Liver (tissue), 8 donors: ENCODE measurements at regions not wholly inside any gene's neighbourhood (a gene's known extent, or its start where the extent isn't known, plus 50 kb on each side); places are given as distances from the start of the nearest gene placed in this dataset.

Experiments
- DNase-seq: peaks from one replicate; pipeline ENCODE4 v3.0.0-alpha.2; 2017; ENCODE audit warnings: low spot score
- H3K27ac ChIP-seq, 2 donors: one replicate each; pipeline ENCODE4 v1.7.0; 2013; ENCODE audit warnings: inconsistent platforms in 2 of 2, low read length in 2 of 2, control low read depth in 1 of 2, low read depth in 1 of 2, mild to moderate bottlenecking in 1 of 2
- H3K27me3 ChIP-seq, 4 donors: one replicate each; pipeline versions ENCODE4 v1.6.1 to v1.7.0; 2013; ENCODE audit warnings: low read length in 3 of 4, inconsistent platforms in 1 of 4, mild to moderate bottlenecking in 1 of 4, moderate library complexity in 1 of 4; ENCODE audit not compliant: control insufficient read depth in 4 of 4, insufficient read depth in 4 of 4
- H3K36me3 ChIP-seq, 4 donors: one replicate each; pipeline versions ENCODE4 v1.6.1 to v1.7.0; 2013; ENCODE audit warnings: low read length in 3 of 4, mild to moderate bottlenecking in 3 of 4, low read depth in 1 of 4, moderate library complexity in 1 of 4; ENCODE audit not compliant: control insufficient read depth in 4 of 4, insufficient read depth in 3 of 4
- H3K4me1 ChIP-seq, 4 donors: one replicate each; pipeline versions ENCODE4 v1.6.1 to v1.7.0; 2013; ENCODE audit warnings: low read length in 3 of 4, mild to moderate bottlenecking in 3 of 4, moderate library complexity in 1 of 4; ENCODE audit not compliant: control insufficient read depth in 4 of 4, insufficient read depth in 4 of 4
- H3K4me3 ChIP-seq, 3 donors: one replicate each; pipeline versions ENCODE4 v1.6.1 to v1.7.0; 2013; ENCODE audit warnings: low read length in 3 of 3, control low read depth in 1 of 3, low read depth in 1 of 3, mild to moderate bottlenecking in 1 of 3
- H3K9ac ChIP-seq, 2 donors: one replicate each; pipeline ENCODE4 v1.7.0; 2013; ENCODE audit warnings: low read length in 2 of 2, mild to moderate bottlenecking in 2 of 2, moderate library complexity in 2 of 2, control low read depth in 1 of 2, low read depth in 1 of 2
- H3K9me3 ChIP-seq, 4 donors: one replicate each; pipeline versions ENCODE4 v1.6.1 to v1.7.0; 2013; ENCODE audit warnings: low read length in 3 of 4; ENCODE audit not compliant: control insufficient read depth in 4 of 4
- ATF3 ChIP-seq: IDR thresholded peaks from 2 replicates; pipeline ENCODE4 v1.6.1; 2016; ENCODE audit warnings: antibody characterized with exemption
- CTCF ChIP-seq: fragments of 150-350 bp; IDR thresholded peaks from 2 replicates; pipeline ENCODE4 v1.5.1; 2017; ENCODE audit warnings: improper control_type of control experiment, low read depth, low read length; ENCODE audit not compliant: missing input control
- EGR1 ChIP-seq, 2 donors: IDR thresholded peaks; 2 replicates each; pipeline ENCODE4 v1.6.1; 2016 to 2018; ENCODE audit warnings: antibody characterized with exemption in 2 of 2, low read depth in 2 of 2
- FOXA1 ChIP-seq: IDR thresholded peaks from 2 replicates; pipeline ENCODE4 v1.6.1; 2016; ENCODE audit warnings: antibody characterized with exemption
- FOXA2 ChIP-seq: IDR thresholded peaks from 2 replicates; pipeline ENCODE4 v1.6.1; 2016; ENCODE audit warnings: antibody characterized with exemption
- GABPA ChIP-seq, 2 donors: IDR thresholded peaks in 1 of 2; conservative IDR thresholded peaks in 1 of 2; 2 replicates each; pipeline ENCODE4 v1.6.1; 2016; ENCODE audit warnings: antibody characterized with exemption in 2 of 2, mild to moderate bottlenecking in 1 of 2, moderate library complexity in 1 of 2
- HNF4A ChIP-seq, 2 donors: conservative IDR thresholded peaks; 2 replicates each; pipeline ENCODE4 v1.6.1; 2016; ENCODE audit warnings: antibody characterized with exemption in 2 of 2, mild to moderate bottlenecking in 2 of 2
- HNF4G ChIP-seq: IDR thresholded peaks from 2 replicates; pipeline ENCODE4 v1.6.1; 2016; ENCODE audit warnings: antibody characterized with exemption
- JUND ChIP-seq, 2 donors: IDR thresholded peaks; 2 replicates each; pipeline ENCODE4 v1.6.1; 2016; ENCODE audit warnings: antibody characterized with exemption in 2 of 2
- MAX ChIP-seq: IDR thresholded peaks from 2 replicates; pipeline ENCODE4 v1.6.1; 2016; ENCODE audit warnings: antibody characterized with exemption
- NR2F2 ChIP-seq: IDR thresholded peaks from 2 replicates; pipeline ENCODE4 v1.6.1; 2016; ENCODE audit warnings: antibody characterized with exemption
- RAD21 ChIP-seq, 2 donors: IDR thresholded peaks; 2 replicates each; pipeline ENCODE4 v1.6.1; 2016; ENCODE audit warnings: antibody characterized with exemption in 2 of 2, mild to moderate bottlenecking in 2 of 2
- REST ChIP-seq: IDR thresholded peaks from 2 replicates; pipeline ENCODE4 v1.6.1; 2016; ENCODE audit warnings: antibody characterized with exemption, mild to moderate bottlenecking
- RXRA ChIP-seq, 2 donors: IDR thresholded peaks; 2 replicates each; pipeline ENCODE4 v1.6.1; 2017 to 2018; ENCODE audit warnings: antibody characterized with exemption in 2 of 2, mild to moderate bottlenecking in 1 of 2
- SP1 ChIP-seq: IDR thresholded peaks from 2 replicates; pipeline ENCODE4 v1.6.1; 2018; ENCODE audit warnings: antibody characterized with exemption, mild to moderate bottlenecking
- TAF1 ChIP-seq: conservative IDR thresholded peaks from 2 replicates; pipeline ENCODE4 v1.6.1; 2016; ENCODE audit warnings: antibody characterized with exemption, mild to moderate bottlenecking
- YY1 ChIP-seq: IDR thresholded peaks from 2 replicates; pipeline ENCODE4 v1.6.1; 2016; ENCODE audit warnings: antibody characterized with exemption, mild to moderate bottlenecking
- ZBTB33 ChIP-seq: IDR thresholded peaks from 2 replicates; pipeline ENCODE4 v1.6.1; 2016; ENCODE audit warnings: antibody characterized with exemption
- WGBS: extraction: QIAGEN DNeasy Blood & Tissue Kit; methylation state at CpG from one replicate; pipeline ENCODE4 v1.1.7; 2013; 5-methylcytosine and 5-hydroxymethylcytosine counted together
- donor health status: healthy.
- donor health status: healthy.
- donor health status: healthy.
- donor health status: healthy.
- donor health status: healthy.

GRCh38 chr2:56474412-56475158 is 290.8 kb downstream of the CCDC85A start:
- WGBS, result 18% methylated on average over 4 of the region's 4 CpGs

More at GRCh38 chr2:56474412-56475158, 290.8 kb downstream of the CCDC85A start:
- H3K27ac ChIP-seq, result peak overlapping the region; percentile 55 to 71
- no peaks in the 10 kb centered on the region for H3K36me3 ChIP-seq
- TF ChIP-seq JUND (IDR thresholded peaks at IDR 0.05), result peak; percentile 23 to 60
- TF ChIP-seq FOXA1, result no peak
- TF ChIP-seq ZBTB33, result peak; percentile 69
- peak; percentile 94 for TF ChIP-seq MAX
- peak; percentile 72 for TF ChIP-seq YY1
- TF ChIP-seq EGR1 (IDR thresholded peaks at IDR 0.05; ENCODE audit: low read depth in 2 of 2), result no peak
- peak; percentile 68 to 79 for TF ChIP-seq HNF4A (conservative IDR thresholded peaks at IDR 0.05)
- TF ChIP-seq REST, result no peak
- TF ChIP-seq RAD21 (IDR thresholded peaks at IDR 0.05), result peak; percentile 58 to 62
- TF ChIP-seq TAF1, result no peak
- peak; percentile 84 to 90 for TF ChIP-seq RXRA (IDR thresholded peaks at IDR 0.05)
- peak; percentile 79 for TF ChIP-seq ATF3
- TF ChIP-seq HNF4G, result no peak
- no peak for TF ChIP-seq GABPA (IDR thresholded peaks at IDR 0.05 in 1 of 2, conservative IDR thresholded peaks at IDR 0.05 in 1 of 2)
- peak; percentile 63 for TF ChIP-seq SP1
- TF ChIP-seq FOXA2, result peak; percentile 29
- no peak for TF ChIP-seq NR2F2
- no peak for TF ChIP-seq CTCF
- no peak overlapping the region for H3K9ac ChIP-seq
- no peak overlapping the region for H3K4me3 ChIP-seq
- H3K27me3 ChIP-seq, result no peaks in the 10 kb centered on the region
- DNase-seq, result no peak
- H3K9me3 ChIP-seq, result no peaks in the 10 kb centered on the region
- peaks cover 0 to 16% (median 5%) of the 10 kb centered on the region in 4 donors for H3K4me1 ChIP-seq
